Stimulated activated naive CD8-positive, alpha-beta T cell treated with anti-CD3 and anti-CD28 coated beads, Interleukin-15, Interleukin-2, amounts not matched to agents 100 ng/mL and 50 ng/mL, for 24 hours (primary cell): ENCODE measurements at regions not wholly inside any gene's neighbourhood (a gene's known extent, or its start where the extent isn't known, plus 50 kb on each side); places are given as distances from the start of the nearest gene placed in this dataset.

ENCODE experiments used
- H3K27ac Mint-ChIP-seq: one replicate; pipeline ENCODE4 v1.8.0; 2021; ENCODE audit warnings: mild to moderate bottlenecking, mixed read lengths
- H3K27me3 Mint-ChIP-seq: one replicate; pipeline ENCODE4 v1.8.0; 2021; ENCODE audit warnings: mixed read lengths
- H3K36me3 Mint-ChIP-seq: one replicate; pipeline ENCODE4 v1.8.0; 2021; ENCODE audit warnings: low read depth, mixed read lengths
- H3K4me1 Mint-ChIP-seq: one replicate; pipeline ENCODE4 v1.8.0; 2021; ENCODE audit warnings: low read depth, mixed read lengths
- H3K4me3 Mint-ChIP-seq: one replicate; pipeline ENCODE4 v1.8.0; 2021; ENCODE audit warnings: mild to moderate bottlenecking, mixed read lengths
- H3K9me3 Mint-ChIP-seq: one replicate; pipeline ENCODE4 v1.8.0; 2021; ENCODE audit warnings: mixed read lengths

DNA sequence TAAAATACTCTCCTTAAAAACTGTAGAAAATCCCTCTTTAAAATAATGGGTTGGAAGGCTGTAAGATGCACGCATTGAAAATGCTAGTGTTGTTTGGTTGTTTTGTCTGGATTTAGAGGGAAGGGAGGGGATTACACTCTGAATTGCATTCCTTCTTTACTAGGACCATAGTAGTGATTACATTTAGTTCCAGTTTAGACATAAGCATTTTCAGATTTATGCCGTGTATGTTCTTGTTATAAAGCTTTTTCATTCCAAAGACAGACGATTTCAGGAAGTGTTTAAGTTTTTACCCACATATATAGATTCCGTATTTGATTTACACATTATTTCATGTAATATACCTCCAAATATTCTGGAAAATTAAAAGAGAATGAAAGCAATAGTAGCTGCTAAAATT lies 538.4 kb downstream of the PTPRC start:
- H3K4me1 Mint-ChIP-seq, result peaks cover 32% of the 10 kb centered on the region
- H3K4me3 Mint-ChIP-seq, result no peak overlapping the region
- H3K9me3 Mint-ChIP-seq, result no peaks in the 10 kb centered on the region

DNA sequence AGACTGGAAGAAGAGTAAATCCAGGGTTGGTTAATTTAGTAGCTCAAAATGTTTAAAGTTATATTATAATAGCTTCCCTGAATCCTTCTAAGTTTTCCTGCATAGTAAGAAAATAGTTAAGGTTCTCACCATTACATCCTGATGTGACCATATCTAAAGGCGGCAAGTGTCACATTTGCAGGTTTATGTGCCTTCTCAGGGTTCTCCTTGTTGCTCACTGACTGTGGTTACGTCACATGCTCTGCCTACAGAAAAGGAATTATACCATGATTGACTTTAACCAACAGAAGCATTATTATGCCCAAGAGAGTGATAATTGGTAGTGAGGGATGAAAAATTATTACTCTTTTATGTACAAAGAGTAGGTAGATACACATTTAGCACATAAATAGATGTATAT lies 539.8 kb downstream of the PTPRC start:
- no peak overlapping the region for H3K27ac Mint-ChIP-seq
- H3K4me1 Mint-ChIP-seq, result peaks cover 19% of the 10 kb centered on the region
- no peaks in the 10 kb centered on the region for H3K27me3 Mint-ChIP-seq
- no peak overlapping the region for H3K4me3 Mint-ChIP-seq
- no peaks in the 10 kb centered on the region for H3K9me3 Mint-ChIP-seq
- no peaks in the 10 kb centered on the region for H3K36me3 Mint-ChIP-seq

More for the DNA sequence above, 538.4 kb downstream of the PTPRC start:
- no peaks in the 10 kb centered on the region for H3K27me3 Mint-ChIP-seq
- H3K36me3 Mint-ChIP-seq, result no peaks in the 10 kb centered on the region
- H3K27ac Mint-ChIP-seq, result no peak overlapping the region

DNA sequence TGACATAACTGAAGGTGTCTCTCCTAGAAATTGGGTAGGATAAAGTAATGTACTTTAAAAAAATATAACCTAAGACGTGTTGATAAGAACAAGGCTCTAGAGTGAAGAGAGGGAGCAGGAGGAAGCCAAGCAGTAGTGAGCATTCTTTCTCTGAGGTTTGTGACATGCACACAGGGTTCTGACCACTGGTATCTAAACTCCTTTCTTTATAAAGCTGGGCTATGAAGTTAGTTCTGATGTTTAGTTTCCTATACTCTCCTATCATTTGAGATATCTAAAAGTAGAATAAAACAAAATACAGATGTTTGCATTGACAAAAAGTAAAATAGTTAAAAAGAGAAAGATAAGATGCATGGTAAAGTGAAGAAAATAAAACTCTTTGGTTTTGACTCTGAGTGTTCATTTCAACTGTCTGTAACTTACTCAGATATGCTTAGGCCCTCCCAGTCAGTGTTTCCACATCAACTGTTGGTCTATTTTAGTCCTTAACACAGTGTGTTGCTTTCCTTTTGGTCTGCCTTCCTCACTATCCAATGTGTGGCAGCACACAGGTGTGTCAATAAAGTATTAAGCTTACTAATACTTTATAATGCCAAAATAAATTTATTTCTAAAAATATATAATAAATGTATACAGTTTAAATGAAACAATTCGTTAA lies 543.5 kb downstream of the PTPRC start:
- H3K4me3 Mint-ChIP-seq, result no peak overlapping the region
- H3K36me3 Mint-ChIP-seq, result no peaks in the 10 kb centered on the region

DNA sequence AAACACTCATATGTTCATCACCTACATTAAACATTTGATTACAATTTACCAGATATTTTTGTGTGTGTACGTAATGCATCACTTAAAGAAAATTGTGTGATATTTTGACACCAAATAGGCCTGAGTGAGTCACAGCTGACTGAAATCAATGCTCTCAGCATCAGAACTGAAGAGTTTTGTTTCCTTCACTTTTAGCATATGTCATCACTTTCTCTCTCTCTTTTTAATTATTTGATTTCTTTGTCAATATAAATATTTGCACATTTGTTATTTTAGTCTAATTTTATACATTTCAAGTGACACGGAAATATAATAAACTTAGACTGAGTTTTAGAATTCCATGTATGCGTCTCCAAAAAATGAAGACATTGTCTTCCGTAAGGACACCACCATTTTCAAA lies 545.3 kb downstream of the PTPRC start:
- Mint-ChIP-seq H3K4me3 (no peak overlapping the region), H3K27me3 (no peaks in the 10 kb centered on the region), H3K27ac (no peak overlapping the region), H3K9me3 (no peaks in the 10 kb centered on the region), H3K36me3 (no peaks in the 10 kb centered on the region), H3K4me1 (peaks cover 7% of the 10 kb centered on the region)

More for the DNA sequence above, 543.5 kb downstream of the PTPRC start:
- Mint-ChIP-seq H3K27me3 (no peaks in the 10 kb centered on the region), H3K27ac (peak overlapping the region; percentile 13), H3K9me3 (no peaks in the 10 kb centered on the region), H3K4me1 (peaks cover 7% of the 10 kb centered on the region)

DNA sequence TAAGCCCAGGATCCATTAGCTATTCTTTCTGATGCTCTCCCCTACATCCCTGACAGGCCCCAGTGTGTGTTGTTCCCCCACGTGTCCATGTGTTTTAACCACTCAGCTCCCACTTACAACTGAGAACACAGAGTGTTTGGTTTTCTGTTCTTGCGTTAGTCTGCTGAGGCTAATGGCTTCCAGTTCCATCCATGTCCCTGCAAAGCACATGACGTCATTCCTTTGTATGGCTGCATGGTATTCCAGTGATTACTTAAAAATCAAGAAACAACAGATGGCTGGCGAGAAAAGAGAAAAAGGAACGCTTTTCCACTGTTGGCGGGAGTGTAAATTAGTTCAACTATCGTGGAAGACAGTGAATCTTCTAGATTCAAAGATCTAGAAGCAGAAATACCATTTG lies 556.0 kb downstream of the PTPRC start:
- Mint-ChIP-seq H3K4me3 (no peak overlapping the region), H3K27ac (no peak overlapping the region), H3K27me3 (no peaks in the 10 kb centered on the region)

DNA sequence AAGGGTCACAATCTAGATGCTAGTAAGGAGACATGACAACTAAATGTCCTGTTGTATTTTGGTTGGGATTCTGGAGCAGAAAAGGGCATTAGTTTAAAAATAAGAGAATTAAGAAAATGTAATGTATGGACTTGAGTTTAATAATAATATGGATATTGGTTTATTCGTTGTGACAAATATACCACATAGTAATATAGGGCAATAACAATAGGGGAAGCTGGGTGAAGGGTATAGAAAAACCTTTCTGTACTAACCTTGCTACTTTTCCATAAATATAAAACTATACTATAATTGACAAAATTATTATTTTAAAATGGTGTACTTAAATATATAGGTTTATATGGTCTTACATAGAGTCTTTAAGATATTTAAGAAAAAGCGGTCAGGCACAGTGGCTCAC lies 558.9 kb downstream of the PTPRC start:
- Mint-ChIP-seq H3K27ac (no peak overlapping the region), H3K4me3 (no peak overlapping the region), H3K4me1 (peaks cover 4% of the 10 kb centered on the region), H3K36me3 (no peaks in the 10 kb centered on the region), H3K9me3 (peaks cover 7% of the 10 kb centered on the region), H3K27me3 (no peaks in the 10 kb centered on the region)

More for the DNA sequence above, 556.0 kb downstream of the PTPRC start:
- H3K4me1 Mint-ChIP-seq, result no peaks in the 10 kb centered on the region
- peaks cover 7% of the 10 kb centered on the region for H3K9me3 Mint-ChIP-seq
- H3K36me3 Mint-ChIP-seq, result no peaks in the 10 kb centered on the region

DNA sequence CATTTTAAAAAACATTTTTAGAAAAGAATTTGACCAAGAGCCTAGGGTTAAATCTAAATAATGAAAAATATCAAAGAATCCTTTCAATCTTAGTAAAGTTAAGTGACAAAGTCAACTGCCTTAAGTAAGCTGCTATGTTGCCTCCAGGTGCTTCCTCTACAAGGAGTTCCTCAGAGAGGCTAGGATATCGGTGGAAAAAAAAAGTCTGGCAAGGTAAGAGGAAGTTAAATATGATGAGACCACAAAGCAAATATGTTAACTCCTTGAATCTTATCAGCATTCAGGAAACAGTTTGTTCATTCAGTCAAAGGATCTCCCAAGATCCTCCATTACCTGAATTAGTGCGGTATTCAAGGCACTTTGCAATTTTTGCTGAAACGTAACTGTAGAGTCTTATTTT lies 563.5 kb downstream of the PTPRC start:
- no peak overlapping the region for H3K27ac Mint-ChIP-seq
- no peaks in the 10 kb centered on the region for H3K36me3 Mint-ChIP-seq
- H3K4me3 Mint-ChIP-seq, result no peak overlapping the region
- H3K4me1 Mint-ChIP-seq, result peaks cover 5% of the 10 kb centered on the region
- no peaks in the 10 kb centered on the region for H3K9me3 Mint-ChIP-seq
- no peaks in the 10 kb centered on the region for H3K27me3 Mint-ChIP-seq

DNA sequence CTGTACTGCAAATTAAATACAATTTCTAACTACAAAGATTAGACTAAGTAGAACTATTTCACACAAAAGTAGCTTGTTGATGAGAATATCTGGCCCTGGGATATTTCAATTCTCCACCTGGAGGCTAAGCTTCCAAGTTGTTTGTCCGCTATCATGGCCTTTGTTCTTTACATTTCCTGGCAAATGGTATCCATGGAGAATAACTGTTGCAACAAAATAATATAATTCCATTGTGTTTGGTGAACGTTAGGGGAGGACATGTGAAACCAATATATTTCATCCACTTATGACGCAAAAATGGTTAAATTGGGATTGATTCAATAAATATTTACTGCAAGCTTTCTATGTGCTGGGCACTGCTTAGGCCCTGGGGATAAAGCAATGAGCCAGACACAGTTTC lies 565.4 kb downstream of the PTPRC start:
- H3K9me3 Mint-ChIP-seq, result no peaks in the 10 kb centered on the region
- no peaks in the 10 kb centered on the region for H3K36me3 Mint-ChIP-seq
- H3K4me3 Mint-ChIP-seq, result no peak overlapping the region
- H3K27me3 Mint-ChIP-seq, result no peaks in the 10 kb centered on the region
- H3K27ac Mint-ChIP-seq, result no peak overlapping the region
- peaks cover 5% of the 10 kb centered on the region for H3K4me1 Mint-ChIP-seq

DNA sequence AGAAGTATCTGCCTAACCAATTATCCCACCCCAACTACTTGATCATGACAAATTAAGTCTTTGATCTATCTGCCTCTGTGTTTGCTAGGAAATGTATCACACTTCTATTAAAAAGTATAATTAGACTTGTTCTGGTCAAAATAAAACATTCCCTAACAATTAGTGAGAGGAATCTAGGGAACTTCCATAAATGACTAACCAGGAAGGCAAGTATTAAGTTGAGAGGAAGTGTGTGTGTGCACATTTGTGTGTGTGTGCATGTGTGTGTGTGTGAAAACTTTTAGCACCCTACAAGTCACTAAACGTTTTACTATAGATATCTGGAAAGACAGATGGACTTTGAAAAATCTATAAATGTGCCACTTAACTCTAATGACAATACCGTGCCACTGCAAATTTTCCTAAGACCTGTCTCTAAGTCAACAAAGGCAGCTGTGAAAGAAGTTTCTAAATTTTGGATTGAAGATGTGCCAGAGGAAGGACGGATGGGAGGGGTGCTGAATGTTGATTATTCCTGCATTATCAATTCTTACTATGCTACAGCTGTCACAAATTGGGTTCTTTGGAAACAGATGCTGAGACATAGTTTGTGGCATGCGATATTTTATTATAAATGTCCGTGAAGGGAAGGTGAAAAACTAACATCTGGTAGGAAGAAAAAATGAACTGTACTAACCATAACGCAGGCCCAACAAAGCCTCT lies 567.1 kb downstream of the PTPRC start:
- Mint-ChIP-seq H3K9me3 (no peaks in the 10 kb centered on the region), H3K27me3 (no peaks in the 10 kb centered on the region), H3K36me3 (no peaks in the 10 kb centered on the region), H3K27ac (peak overlapping the region; percentile 22), H3K4me1 (peaks cover 5% of the 10 kb centered on the region), H3K4me3 (no peak overlapping the region)

DNA sequence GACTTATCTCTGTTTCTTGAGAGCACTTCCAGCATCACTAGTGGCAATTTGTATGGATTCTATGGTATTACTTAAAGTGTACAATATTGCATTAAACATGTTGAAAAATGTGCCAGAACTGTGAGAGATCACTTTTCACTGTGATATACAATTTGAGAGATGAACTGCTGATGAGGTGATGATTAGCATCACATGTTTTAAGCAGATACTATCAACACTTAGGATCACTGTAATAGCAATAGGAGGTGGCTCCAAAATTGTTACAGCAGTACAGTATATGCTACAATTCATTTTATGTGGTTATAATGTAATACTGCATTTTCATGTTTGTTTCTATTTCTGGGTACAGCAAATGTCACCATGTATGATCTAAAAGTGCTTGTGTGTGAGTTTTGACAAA lies 570.0 kb downstream of the PTPRC start:
- no peaks in the 10 kb centered on the region for H3K27me3 Mint-ChIP-seq

DNA sequence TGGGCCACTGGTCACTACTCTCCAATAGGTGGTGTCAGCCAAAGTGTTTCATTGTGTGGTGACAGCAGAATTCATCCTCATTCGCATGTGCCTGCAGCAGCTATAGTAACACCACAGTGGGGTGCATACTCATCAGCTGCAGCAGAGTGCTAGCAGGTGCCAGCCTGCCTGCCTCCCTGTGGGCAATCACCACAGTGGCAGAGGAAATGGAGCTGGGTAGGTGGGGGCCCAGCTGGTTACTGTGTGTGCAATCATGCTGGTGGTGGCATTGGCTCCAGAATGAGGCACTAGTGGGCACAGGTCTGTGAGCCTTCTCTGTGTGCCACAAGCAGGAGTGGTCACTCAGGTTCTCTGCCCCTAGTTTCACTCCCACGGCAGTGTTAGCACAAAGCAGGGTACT lies 579.2 kb downstream of the PTPRC start:
- Mint-ChIP-seq H3K36me3 (no peaks in the 10 kb centered on the region), H3K4me3 (no peak overlapping the region), H3K4me1 (peaks cover 3% of the 10 kb centered on the region), H3K27me3 (no peaks in the 10 kb centered on the region), H3K27ac (no peak overlapping the region), H3K9me3 (peaks cover 1% of the 10 kb centered on the region)

More for the DNA sequence above, 570.0 kb downstream of the PTPRC start:
- no peak overlapping the region for H3K27ac Mint-ChIP-seq
- H3K4me3 Mint-ChIP-seq, result no peak overlapping the region
- H3K9me3 Mint-ChIP-seq, result no peaks in the 10 kb centered on the region
- no peaks in the 10 kb centered on the region for H3K4me1 Mint-ChIP-seq
- H3K36me3 Mint-ChIP-seq, result no peaks in the 10 kb centered on the region

DNA sequence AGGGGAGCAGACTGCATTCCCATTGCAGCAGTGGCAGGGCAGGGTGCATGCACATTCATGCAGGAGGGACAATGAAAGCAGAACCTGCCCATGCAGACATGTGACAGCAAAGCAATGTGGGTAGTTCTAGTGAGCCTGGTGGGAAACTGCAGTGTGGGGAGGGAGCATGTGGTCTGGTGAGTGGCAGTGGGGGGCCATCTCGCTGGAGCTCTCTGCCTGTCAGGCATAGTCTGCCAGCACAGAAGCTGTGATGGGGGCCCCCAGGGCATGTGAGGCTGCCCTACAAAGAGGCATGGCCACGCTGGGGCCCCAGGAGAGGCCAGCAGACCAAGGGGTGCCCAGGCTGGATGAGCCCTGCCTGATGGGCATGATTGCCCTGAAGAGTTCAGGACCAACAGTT lies 579.7 kb downstream of the PTPRC start:
- Mint-ChIP-seq H3K27ac (no peak overlapping the region), H3K4me1 (peaks cover 3% of the 10 kb centered on the region), H3K36me3 (no peaks in the 10 kb centered on the region), H3K9me3 (peaks cover 4% of the 10 kb centered on the region), H3K27me3 (no peaks in the 10 kb centered on the region), H3K4me3 (no peak overlapping the region)

DNA sequence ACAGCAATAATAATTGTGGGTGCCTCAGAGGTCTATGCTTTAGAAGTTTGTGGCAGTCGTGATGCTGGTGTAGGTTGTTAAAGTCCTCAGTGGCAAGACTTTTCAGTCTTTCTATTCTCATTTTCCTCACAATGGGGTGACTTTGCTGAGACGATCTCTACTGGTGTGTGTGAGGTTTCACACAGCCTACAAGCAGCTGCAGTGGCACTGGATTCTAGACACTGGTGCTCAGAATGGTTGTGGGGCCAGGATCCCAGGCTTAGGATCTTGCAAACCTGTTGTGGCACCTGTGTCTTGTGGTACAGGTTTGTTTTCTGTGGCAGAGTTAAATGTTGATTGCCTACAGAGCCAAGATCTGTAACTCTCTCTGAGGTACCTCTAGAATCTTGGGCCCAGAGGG lies 581.2 kb downstream of the PTPRC start:
- Mint-ChIP-seq H3K9me3 (peaks cover 4% of the 10 kb centered on the region), H3K27ac (no peak overlapping the region), H3K4me1 (peaks cover 7% of the 10 kb centered on the region), H3K36me3 (no peaks in the 10 kb centered on the region), H3K27me3 (no peaks in the 10 kb centered on the region), H3K4me3 (no peak overlapping the region)

DNA sequence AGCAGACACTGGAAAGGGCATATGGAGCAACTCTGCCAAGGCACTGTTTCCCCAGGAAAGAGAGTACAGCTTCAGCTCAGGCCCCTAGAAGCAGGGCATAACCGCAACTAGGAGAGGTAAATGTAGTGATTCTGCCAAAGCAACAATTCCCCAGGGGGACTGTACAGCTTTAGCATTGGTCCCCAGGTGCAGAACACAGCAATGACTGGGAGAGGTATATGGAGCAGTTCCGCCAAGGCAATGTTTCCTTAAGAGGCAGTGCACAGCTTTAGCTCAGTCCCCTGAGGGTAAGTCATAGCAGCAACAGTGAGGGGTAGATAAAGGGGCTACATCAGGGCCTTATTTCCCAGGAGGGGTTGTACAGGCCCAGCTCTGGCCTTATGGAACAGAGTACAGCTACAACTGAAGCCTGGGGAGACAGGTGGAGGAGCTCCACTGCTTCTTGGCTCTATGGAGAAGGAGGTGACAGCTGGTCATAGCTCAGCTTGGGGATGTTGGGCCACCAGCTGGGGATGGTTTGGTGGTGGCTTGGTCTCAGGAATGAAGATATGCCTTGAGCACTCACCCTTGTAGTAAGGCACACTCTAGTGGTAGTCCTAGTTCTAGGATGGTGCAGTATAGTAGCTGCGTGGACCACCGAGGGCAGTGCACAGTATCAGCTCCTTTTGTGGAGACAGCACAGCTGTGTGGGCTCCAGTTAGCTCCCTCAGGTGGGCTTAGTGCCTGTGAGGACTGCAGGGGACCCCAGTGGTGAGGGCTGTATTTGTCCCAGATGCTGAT lies 582.7 kb downstream of the PTPRC start:
- Mint-ChIP-seq H3K36me3 (no peaks in the 10 kb centered on the region), H3K4me1 (peaks cover 22% of the 10 kb centered on the region), H3K27me3 (no peaks in the 10 kb centered on the region), H3K4me3 (no peak overlapping the region), H3K27ac (no peak overlapping the region), H3K9me3 (peaks cover 4% of the 10 kb centered on the region)

DNA sequence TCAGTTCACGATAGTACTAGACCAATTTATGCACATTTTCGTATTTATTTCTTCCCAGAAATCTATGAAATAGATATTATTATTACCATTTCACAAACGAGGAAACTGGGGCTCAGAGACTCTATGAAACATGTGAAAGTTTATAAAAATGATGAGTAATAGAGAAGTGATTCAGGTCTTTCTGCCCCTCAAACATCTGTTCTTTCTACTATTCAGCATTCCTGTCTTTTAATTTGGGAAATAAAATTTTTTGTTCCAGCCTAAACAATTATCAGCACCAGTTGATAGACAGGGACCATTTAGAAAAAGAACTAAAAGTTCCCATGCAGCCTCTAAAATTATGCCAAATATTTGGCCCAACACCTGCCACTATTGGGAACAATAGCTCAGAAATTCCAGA lies 585.1 kb downstream of the PTPRC start:
- Mint-ChIP-seq H3K9me3 (peaks cover 4% of the 10 kb centered on the region), H3K4me1 (peaks cover 26% of the 10 kb centered on the region), H3K4me3 (no peak overlapping the region), H3K36me3 (no peaks in the 10 kb centered on the region), H3K27me3 (no peaks in the 10 kb centered on the region), H3K27ac (no peak overlapping the region)
